Endothelial cell of umbilical vein (primary cell): ENCODE measurements at regions not wholly inside any gene's neighbourhood (a gene's known extent, or its start where the extent isn't known, plus 50 kb on each side); places are given as distances from the start of the nearest gene placed in this dataset.

Experiments
- CTCF ChIP-seq, 2 donors: IDR thresholded peaks; 1 replicate in 1 of 2; 2 replicates in 1 of 2; pipeline ENCODE4 v1.5.1; 2011; ENCODE audit warnings: low read length in 2 of 2, mild to moderate bottlenecking in 2 of 2, moderate library complexity in 2 of 2, control low read depth in 1 of 2, inconsistent platforms in 1 of 2, low read depth in 1 of 2; ENCODE audit not compliant: insufficient read depth in 1 of 2; ENCODE audit errors: extremely low read depth in 1 of 2
- EZH2 ChIP-seq: IDR thresholded peaks from 2 replicates; pipeline ENCODE4 v1.6.1; 2012; ENCODE audit warnings: borderline replicate concordance, low read depth, mild to moderate bottlenecking, moderate library complexity, low read length, inconsistent platforms; ENCODE audit not compliant: severe bottlenecking
- FOS ChIP-seq: IDR thresholded peaks from 2 replicates; pipeline ENCODE4 v1.6.1; 2011; ENCODE audit warnings: mild to moderate bottlenecking, low read length, moderate library complexity, borderline replicate concordance; ENCODE audit not compliant: insufficient read depth
- GATA2 ChIP-seq: IDR thresholded peaks from 2 replicates; pipeline ENCODE4 v1.7.0; 2011; ENCODE audit warnings: low read depth, mild to moderate bottlenecking, moderate library complexity, mixed read lengths, low read length; ENCODE audit not compliant: insufficient read length, insufficient read depth
- JUN ChIP-seq: IDR thresholded peaks from 2 replicates; pipeline ENCODE4 v1.6.1; 2011; ENCODE audit warnings: borderline replicate concordance, low read depth; ENCODE audit not compliant: insufficient read length, insufficient read depth
- MAX ChIP-seq: IDR thresholded peaks from 2 replicates; pipeline ENCODE4 v1.6.1; 2011; ENCODE audit not compliant: insufficient read depth, insufficient read length
- POLR2A ChIP-seq: IDR thresholded peaks from 2 replicates; pipeline ENCODE4 v1.6.1; 2012; ENCODE audit warnings: low read depth, mild to moderate bottlenecking, control low read depth, low read length

GRCh38 chr15:56816781-56817180 is 83.5 kb upstream of the ZNF280D start:
- no peak for TF ChIP-seq CTCF (IDR thresholded peaks at IDR 0.05; ENCODE audit: extremely low read depth in 1 of 2, insufficient read depth in 1 of 2, low read depth in 1 of 2, low read length in 2 of 2)
- TF ChIP-seq POLR2A: no peak
- no peak for TF ChIP-seq FOS
- no peak for TF ChIP-seq EZH2
- TF ChIP-seq MAX: no peak
- TF ChIP-seq JUN: no peak
- no peak for TF ChIP-seq GATA2
